GM12878 (cell line): ENCODE measurements at regions not wholly inside any gene's neighbourhood (a gene's known extent, or its start where the extent isn't known, plus 50 kb on each side); places are given as distances from the start of the nearest gene placed in this dataset.

Experiments used
- ATAC-seq: fragments of 200-7000 bp; cut with Tn5 transposase; 3 replicates; pipeline ENCODE4 v1.9.1; 2020; ENCODE audit warnings: mild to moderate bottlenecking, moderate library complexity
- BruUV-seq: library from RNA; stranded (reverse); fragments of 400-500 nt; replicated peaks from 2 replicates; lab custom pipeline; 2021; lab: Mats Ljungman, UMichigan
- CTCF ChIA-PET: fragments of 300-600 bp; sonication (Branson Sonifier 250); formaldehyde crosslinking; extraction: SDS; loops from one replicate; lab custom pipeline; 2021; ENCODE audit warnings: inconsistent platforms; lab: Yijun Ruan, JAX
- POLR2A ChIA-PET: fragments of 350-600 bp; formaldehyde crosslinking; extraction: SDS; loops from one replicate; lab custom pipeline; 2021; ENCODE audit warnings: inconsistent platforms; lab: Charles Lee
- RAD21 ChIA-PET: fragments of 300-600 bp; sonication (Branson Sonifier 250); formaldehyde crosslinking; loops from one replicate; lab custom pipeline; 2023; ENCODE audit warnings: antibody characterized with exemption; ENCODE audit not compliant: unreplicated experiment; lab: Charles Lee
- SMC1A ChIA-PET: fragments of 300-600 bp; sonication (Branson Sonifier 250); formaldehyde crosslinking; loops from one replicate; lab custom pipeline; 2023; ENCODE audit not compliant: unreplicated experiment, uncharacterized antibody; lab: Charles Lee
- DNase-seq: peaks from one replicate; pipeline ENCODE4 v3.0.0-alpha.2; 2011; ENCODE audit warnings: low read depth, low spot score
- FAIRE-seq: peaks from 3 replicates; lab custom pipeline; 2011; peaks lifted over from hg19 to GRCh38; lab: Jason Lieb, UNC
- H2AFZ ChIP-seq: 2 replicates; pipeline ENCODE4 v1.6.0; 2011; ENCODE audit warnings: low read depth, low read length, control low read depth; ENCODE audit not compliant: control insufficient read depth
- H3K27ac ChIP-seq: 2 replicates; pipeline ENCODE4 v1.5.1; 2011; ENCODE audit warnings: control low read depth; ENCODE audit not compliant: control insufficient read depth, insufficient read depth
- H3K27me3 ChIP-seq, 2 experiments: replicated peaks in 1 of 2; 2 replicates each; pipeline versions ENCODE4 v1.6.0 to v1.6.1; 2011; ENCODE audit warnings: low read length in 1 of 2; ENCODE audit not compliant: control insufficient read depth in 2 of 2, insufficient read depth in 2 of 2
- H3K36me3 ChIP-seq, 2 experiments: 2 replicates each; pipeline ENCODE4 v1.5.1; 2011; ENCODE audit warnings: low read length in 1 of 2; ENCODE audit not compliant: control insufficient read depth in 2 of 2, insufficient read depth in 2 of 2
- H3K4me1 ChIP-seq: 2 replicates; pipeline ENCODE4 v1.6.1; 2011; ENCODE audit warnings: mild to moderate bottlenecking, low read length, moderate library complexity, mixed read lengths; ENCODE audit not compliant: control insufficient read depth, insufficient read depth
- H3K4me2 ChIP-seq: 2 replicates; pipeline ENCODE4 v1.6.0; 2011; ENCODE audit warnings: control low read depth; ENCODE audit not compliant: control insufficient read depth, insufficient read depth
- H3K4me3 ChIP-seq: fragments of 200-600 bp; sonication (generic); 2 replicates; pipeline ENCODE4 v1.5.1; 2016
- H3K79me2 ChIP-seq: 2 replicates; pipeline ENCODE4 v1.6.0; 2011; ENCODE audit warnings: low read length; ENCODE audit not compliant: control insufficient read depth, insufficient read depth
- H3K9ac ChIP-seq: 2 replicates; pipeline ENCODE4 v1.8.0; 2011; ENCODE audit warnings: low read length, control low read depth, mixed read lengths; ENCODE audit not compliant: control insufficient read depth, insufficient read depth
- H3K9me3 ChIP-seq: replicated peaks from 3 replicates; pipeline ENCODE4 v1.5.1; 2011; ENCODE audit warnings: mild to moderate bottlenecking, low read length; ENCODE audit not compliant: control insufficient read depth, insufficient read depth
- H4K20me1 ChIP-seq: 2 replicates; pipeline ENCODE4 v1.6.0; 2011; ENCODE audit not compliant: control insufficient read depth, insufficient read depth
- BACH1 ChIP-seq: fragments of 450-650 bp; IDR thresholded peaks from 2 replicates; pipeline ENCODE4 v1.6.1; 2017; ENCODE audit warnings: mild to moderate bottlenecking, borderline replicate concordance
- BMI1 ChIP-seq: fragments of 450-650 bp; IDR thresholded peaks from 2 replicates; pipeline ENCODE4 v1.6.1; 2016; ENCODE audit warnings: mild to moderate bottlenecking, moderate library complexity, borderline replicate concordance
- EGR1 ChIP-seq, 2 experiments: IDR thresholded peaks; 1 replicate in 1 of 2; 2 replicates in 1 of 2; pipeline ENCODE4 v1.6.1; 2011 to 2012; ENCODE audit warnings: low read depth in 2 of 2, low read length in 2 of 2, borderline replicate concordance in 1 of 2, mild to moderate bottlenecking in 1 of 2, moderate library complexity in 1 of 2
- ELK1 ChIP-seq: IDR thresholded peaks from 2 replicates; pipeline ENCODE4 v1.6.1; 2012; ENCODE audit warnings: low read depth, low read length, improper control_type of control experiment
- MTA2 ChIP-seq: fragments of 450-650 bp; IDR thresholded peaks from 2 replicates; pipeline ENCODE4 v1.6.1; 2016; ENCODE audit warnings: low read depth, mild to moderate bottlenecking, moderate library complexity
- NFXL1 ChIP-seq: fragments of 450-650 bp; IDR thresholded peaks from 2 replicates; pipeline ENCODE4 v1.6.1; 2017; ENCODE audit warnings: antibody characterized with exemption, mild to moderate bottlenecking, borderline replicate concordance
- NR2C2 ChIP-seq: IDR thresholded peaks from 2 replicates; pipeline ENCODE4 v1.6.1; 2011; ENCODE audit warnings: borderline replicate concordance, low read depth; ENCODE audit not compliant: control insufficient read depth, insufficient read length
- RBBP5 ChIP-seq: fragments of 200-600 bp; sonication (generic); conservative IDR thresholded peaks from 2 replicates; pipeline ENCODE4 v1.6.1; 2016
- RUNX3 ChIP-seq: IDR thresholded peaks from 2 replicates; pipeline ENCODE4 v1.6.1; 2012; ENCODE audit warnings: low read length, inconsistent platforms
- TAF1 ChIP-seq: IDR thresholded peaks from 2 replicates; pipeline ENCODE4 v1.6.1; 2011; ENCODE audit warnings: mild to moderate bottlenecking, low read depth, low read length, borderline replicate concordance
- TBL1XR1 ChIP-seq: IDR thresholded peaks from 2 replicates; pipeline ENCODE4 v1.6.1; 2012; ENCODE audit warnings: low read depth, low read length, improper control_type of control experiment
- WGBS: methylation state at CpG from one replicate; pipeline ENCODE4 v1.1.6; 2016; ENCODE audit warnings: low lambda C conversion rate; ENCODE audit not compliant: insufficient replicate concordance, insufficient coverage; ENCODE audit errors: missing lambda C conversion rate; 5-methylcytosine and 5-hydroxymethylcytosine counted together
- in situ Hi-C: fragments of 300-500 bp; cut with MboI; formaldehyde crosslinking; loops from 9 replicates; pipeline ENCODE4 v1.14.3; 2018; ENCODE audit warnings: mixed read lengths
- intact Hi-C: fragments of 100-400 bp; cut with micrococcal nuclease; formaldehyde crosslinking; loops from one replicate; pipeline ENCODE4 v1.14.2; 2022; ENCODE audit not compliant: unreplicated experiment
- TF ChIP-seq, protein P1 (sequence below): fragments of 450-650 bp; IDR thresholded peaks from 2 replicates; pipeline ENCODE4 v1.6.1; 2017; ENCODE audit warnings: low read depth, mild to moderate bottlenecking, moderate library complexity
- TF ChIP-seq, protein P2 (sequence below): IDR thresholded peaks from 2 replicates; pipeline ENCODE4 v1.6.1; 2012; ENCODE audit warnings: mild to moderate bottlenecking, low read depth, low read length
- TF ChIP-seq, protein P3 (sequence below): fragments of 450-650 bp; conservative IDR thresholded peaks from 2 replicates; pipeline ENCODE4 v1.6.1; 2017; ENCODE audit warnings: mild to moderate bottlenecking, moderate library complexity

DNA sequence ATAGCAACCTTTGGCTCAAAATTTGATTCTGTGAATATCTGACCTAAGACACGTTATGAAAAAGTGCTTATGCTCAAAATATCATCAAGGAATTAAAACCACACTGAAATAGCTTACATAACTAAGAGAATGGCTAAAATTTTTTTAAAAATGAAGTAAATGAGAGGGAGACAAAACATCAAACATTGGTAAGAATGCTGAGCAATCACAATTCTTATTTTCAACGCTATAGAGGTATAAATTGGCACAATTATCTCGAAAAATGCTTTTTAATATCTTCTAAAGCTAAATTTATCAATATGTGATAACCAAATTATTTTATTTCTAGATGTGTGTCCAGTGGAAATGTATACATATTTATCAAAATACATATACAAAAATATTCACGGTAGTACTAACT is 381.3 kb downstream of the ANXA1 start:
- Histone ChIP-seq H3K36me3 (no peaks in the 10 kb centered on the region), H4K20me1 (no peaks in the 10 kb centered on the region), H2AFZ (no peak overlapping the region), H3K9ac (no peak overlapping the region), H3K4me2 (no peak overlapping the region), H3K27ac (no peak overlapping the region), H3K27me3 (no peaks in the 10 kb centered on the region), H3K79me2 (no peaks in the 10 kb centered on the region), H3K9me3 (no peaks in the 10 kb centered on the region), H3K4me1 (no peaks in the 10 kb centered on the region), H3K4me3 (no peak overlapping the region)
- POLR2A ChIA-PET, result no interaction called here
- no TSS peak for BruUV-seq
- SMC1A ChIA-PET, result interaction anchor here (0.8 to 1.3 kb wide), 2 partner anchors 8 to 17 kb away, joined by 3 read pairs; no protein-coding TSS in a partner anchor
- no peak for ATAC-seq
- no peak for FAIRE-seq
- RAD21 ChIA-PET, result no interaction called here
- in situ Hi-C loops (no loop called here), intact Hi-C loops (no loop called here)
- TF ChIP-seq NR2C2 (no peak), BMI1 (no peak), MTA2 (no peak), RUNX3 (no peak), BACH1 (no peak), TBL1XR1 (no peak), NFXL1 (no peak), ELK1 (no peak), TAF1 (no peak), EGR1 (IDR thresholded peaks at IDR 0.05; ENCODE audit: borderline replicate concordance in 1 of 2, low read depth in 2 of 2, low read length in 2 of 2) (no peak), RBBP5 (no peak)
- TF ChIP-seq, protein P1, sequence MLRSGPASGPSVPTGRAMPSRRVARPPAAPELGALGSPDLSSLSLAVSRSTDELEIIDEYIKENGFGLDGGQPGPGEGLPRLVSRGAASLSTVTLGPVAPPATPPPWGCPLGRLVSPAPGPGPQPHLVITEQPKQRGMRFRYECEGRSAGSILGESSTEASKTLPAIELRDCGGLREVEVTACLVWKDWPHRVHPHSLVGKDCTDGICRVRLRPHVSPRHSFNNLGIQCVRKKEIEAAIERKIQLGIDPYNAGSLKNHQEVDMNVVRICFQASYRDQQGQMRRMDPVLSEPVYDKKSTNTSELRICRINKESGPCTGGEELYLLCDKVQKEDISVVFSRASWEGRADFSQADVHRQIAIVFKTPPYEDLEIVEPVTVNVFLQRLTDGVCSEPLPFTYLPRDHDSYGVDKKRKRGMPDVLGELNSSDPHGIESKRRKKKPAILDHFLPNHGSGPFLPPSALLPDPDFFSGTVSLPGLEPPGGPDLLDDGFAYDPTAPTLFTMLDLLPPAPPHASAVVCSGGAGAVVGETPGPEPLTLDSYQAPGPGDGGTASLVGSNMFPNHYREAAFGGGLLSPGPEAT, result no peak
- TF ChIP-seq, protein P2, sequence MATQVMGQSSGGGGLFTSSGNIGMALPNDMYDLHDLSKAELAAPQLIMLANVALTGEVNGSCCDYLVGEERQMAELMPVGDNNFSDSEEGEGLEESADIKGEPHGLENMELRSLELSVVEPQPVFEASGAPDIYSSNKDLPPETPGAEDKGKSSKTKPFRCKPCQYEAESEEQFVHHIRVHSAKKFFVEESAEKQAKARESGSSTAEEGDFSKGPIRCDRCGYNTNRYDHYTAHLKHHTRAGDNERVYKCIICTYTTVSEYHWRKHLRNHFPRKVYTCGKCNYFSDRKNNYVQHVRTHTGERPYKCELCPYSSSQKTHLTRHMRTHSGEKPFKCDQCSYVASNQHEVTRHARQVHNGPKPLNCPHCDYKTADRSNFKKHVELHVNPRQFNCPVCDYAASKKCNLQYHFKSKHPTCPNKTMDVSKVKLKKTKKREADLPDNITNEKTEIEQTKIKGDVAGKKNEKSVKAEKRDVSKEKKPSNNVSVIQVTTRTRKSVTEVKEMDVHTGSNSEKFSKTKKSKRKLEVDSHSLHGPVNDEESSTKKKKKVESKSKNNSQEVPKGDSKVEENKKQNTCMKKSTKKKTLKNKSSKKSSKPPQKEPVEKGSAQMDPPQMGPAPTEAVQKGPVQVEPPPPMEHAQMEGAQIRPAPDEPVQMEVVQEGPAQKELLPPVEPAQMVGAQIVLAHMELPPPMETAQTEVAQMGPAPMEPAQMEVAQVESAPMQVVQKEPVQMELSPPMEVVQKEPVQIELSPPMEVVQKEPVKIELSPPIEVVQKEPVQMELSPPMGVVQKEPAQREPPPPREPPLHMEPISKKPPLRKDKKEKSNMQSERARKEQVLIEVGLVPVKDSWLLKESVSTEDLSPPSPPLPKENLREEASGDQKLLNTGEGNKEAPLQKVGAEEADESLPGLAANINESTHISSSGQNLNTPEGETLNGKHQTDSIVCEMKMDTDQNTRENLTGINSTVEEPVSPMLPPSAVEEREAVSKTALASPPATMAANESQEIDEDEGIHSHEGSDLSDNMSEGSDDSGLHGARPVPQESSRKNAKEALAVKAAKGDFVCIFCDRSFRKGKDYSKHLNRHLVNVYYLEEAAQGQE, result no peak
- TF ChIP-seq, protein P3, sequence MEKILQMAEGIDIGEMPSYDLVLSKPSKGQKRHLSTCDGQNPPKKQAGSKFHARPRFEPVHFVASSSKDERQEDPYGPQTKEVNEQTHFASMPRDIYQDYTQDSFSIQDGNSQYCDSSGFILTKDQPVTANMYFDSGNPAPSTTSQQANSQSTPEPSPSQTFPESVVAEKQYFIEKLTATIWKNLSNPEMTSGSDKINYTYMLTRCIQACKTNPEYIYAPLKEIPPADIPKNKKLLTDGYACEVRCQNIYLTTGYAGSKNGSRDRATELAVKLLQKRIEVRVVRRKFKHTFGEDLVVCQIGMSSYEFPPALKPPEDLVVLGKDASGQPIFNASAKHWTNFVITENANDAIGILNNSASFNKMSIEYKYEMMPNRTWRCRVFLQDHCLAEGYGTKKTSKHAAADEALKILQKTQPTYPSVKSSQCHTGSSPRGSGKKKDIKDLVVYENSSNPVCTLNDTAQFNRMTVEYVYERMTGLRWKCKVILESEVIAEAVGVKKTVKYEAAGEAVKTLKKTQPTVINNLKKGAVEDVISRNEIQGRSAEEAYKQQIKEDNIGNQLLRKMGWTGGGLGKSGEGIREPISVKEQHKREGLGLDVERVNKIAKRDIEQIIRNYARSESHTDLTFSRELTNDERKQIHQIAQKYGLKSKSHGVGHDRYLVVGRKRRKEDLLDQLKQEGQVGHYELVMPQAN, result no peak
- CTCF ChIA-PET, result no interaction called here
- no peak for DNase-seq
- WGBS, result 17% methylated on average over 4 of the region's 4 CpGs
